ENCODE measurements at regions not wholly inside any gene's neighbourhood (a gene's known extent, or its start where the extent isn't known, plus 50 kb on each side); places are given as distances from the start of the nearest gene placed in this dataset.

DNA sequence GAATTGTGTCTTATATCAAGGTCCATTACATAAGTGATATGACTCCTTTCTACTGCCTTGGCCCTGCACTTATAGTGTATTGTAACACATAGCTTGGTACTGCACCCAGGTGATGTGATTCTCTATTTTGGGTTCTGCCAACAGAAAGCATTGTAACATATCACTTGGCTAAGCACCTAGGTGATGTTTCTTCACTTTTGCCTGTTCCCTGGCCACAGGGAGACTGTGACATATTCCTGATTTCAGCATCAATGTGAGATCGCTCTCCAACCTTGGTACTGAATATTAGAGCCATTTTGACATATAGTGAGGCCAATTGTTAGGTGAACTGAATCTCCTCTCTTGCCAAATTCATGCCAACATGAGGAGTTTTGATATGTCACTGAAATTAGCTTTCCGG is 1010.3 kb upstream of the TSPY4 start:
- Histone ChIP-seq H3K4me3 (no peak overlapping the region), H3K36me3 (no peaks in the 10 kb centered on the region), H3K4me1 (no peaks in the 10 kb centered on the region), H3K27me3 (no peaks in the 10 kb centered on the region), H3K9me3 (no peaks in the 10 kb centered on the region), H3K27ac (no peak overlapping the region)
- intact Hi-C loops (cut with DNase I), result no loop called here
- 80 to 92% methylated on average over 2 of the region's 2 CpGs for WGBS, 2 donors
- TF ChIP-seq, protein P1, sequence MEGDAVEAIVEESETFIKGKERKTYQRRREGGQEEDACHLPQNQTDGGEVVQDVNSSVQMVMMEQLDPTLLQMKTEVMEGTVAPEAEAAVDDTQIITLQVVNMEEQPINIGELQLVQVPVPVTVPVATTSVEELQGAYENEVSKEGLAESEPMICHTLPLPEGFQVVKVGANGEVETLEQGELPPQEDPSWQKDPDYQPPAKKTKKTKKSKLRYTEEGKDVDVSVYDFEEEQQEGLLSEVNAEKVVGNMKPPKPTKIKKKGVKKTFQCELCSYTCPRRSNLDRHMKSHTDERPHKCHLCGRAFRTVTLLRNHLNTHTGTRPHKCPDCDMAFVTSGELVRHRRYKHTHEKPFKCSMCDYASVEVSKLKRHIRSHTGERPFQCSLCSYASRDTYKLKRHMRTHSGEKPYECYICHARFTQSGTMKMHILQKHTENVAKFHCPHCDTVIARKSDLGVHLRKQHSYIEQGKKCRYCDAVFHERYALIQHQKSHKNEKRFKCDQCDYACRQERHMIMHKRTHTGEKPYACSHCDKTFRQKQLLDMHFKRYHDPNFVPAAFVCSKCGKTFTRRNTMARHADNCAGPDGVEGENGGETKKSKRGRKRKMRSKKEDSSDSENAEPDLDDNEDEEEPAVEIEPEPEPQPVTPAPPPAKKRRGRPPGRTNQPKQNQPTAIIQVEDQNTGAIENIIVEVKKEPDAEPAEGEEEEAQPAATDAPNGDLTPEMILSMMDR (IDR thresholded peaks at IDR 0.05), result no peak
- no peak for TF ChIP-seq POLR2A (IDR thresholded peaks at IDR 0.05)
- TF ChIP-seq EP300 (IDR thresholded peaks at IDR 0.05), result no peak
- no peak for TF ChIP-seq POLR2AphosphoS5 (IDR thresholded peaks at IDR 0.05)
- DNase-seq, result no peak

DNA sequence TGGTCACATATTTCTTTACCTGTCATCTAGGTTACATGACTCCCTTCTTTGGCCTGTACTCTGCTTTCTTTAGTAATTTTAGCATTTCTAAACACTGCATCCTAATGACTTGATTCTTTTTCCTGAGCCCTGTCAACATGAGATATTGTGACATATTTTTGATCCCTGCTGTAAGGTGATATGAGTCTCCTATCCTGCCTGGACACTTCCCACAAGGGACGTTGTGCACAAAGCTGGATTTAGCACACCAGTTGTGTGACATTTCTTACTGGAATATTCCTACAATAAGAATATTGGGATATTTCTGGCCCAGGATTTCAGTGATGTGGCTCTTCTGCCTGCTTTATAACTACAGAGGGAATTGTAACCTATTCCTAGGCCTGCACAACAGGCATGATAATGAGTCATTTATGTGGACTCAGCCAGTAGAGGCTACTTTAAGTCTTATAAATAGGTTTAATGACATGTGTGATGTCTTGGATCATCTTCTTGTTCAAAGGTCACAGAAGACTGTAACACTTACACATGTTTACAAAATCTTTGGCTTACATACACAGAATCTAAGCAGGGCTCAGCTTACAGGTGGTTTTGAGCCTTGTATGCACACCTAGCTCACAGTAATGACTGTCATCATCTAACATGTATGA is 1009.4 kb upstream of the TSPY4 start:
- Histone ChIP-seq H3K27me3 (no peaks in the 10 kb centered on the region), H3K36me3 (no peaks in the 10 kb centered on the region), H3K27ac (no peak overlapping the region), H3K9me3 (no peaks in the 10 kb centered on the region), H3K4me1 (no peaks in the 10 kb centered on the region), H3K4me3 (no peak overlapping the region)
- DNase-seq, result no peak
- intact Hi-C loops (cut with DNase I), result no loop called here
- TF ChIP-seq POLR2A (IDR thresholded peaks at IDR 0.05), result no peak
- TF ChIP-seq EP300 (IDR thresholded peaks at IDR 0.05), result no peak
- TF ChIP-seq, protein P1 (IDR thresholded peaks at IDR 0.05), result no peak
- TF ChIP-seq POLR2AphosphoS5 (IDR thresholded peaks at IDR 0.05), result no peak
- WGBS, 2 donors, result 73 to 84% methylated on average over 1 of the region's 1 CpG

DNA sequence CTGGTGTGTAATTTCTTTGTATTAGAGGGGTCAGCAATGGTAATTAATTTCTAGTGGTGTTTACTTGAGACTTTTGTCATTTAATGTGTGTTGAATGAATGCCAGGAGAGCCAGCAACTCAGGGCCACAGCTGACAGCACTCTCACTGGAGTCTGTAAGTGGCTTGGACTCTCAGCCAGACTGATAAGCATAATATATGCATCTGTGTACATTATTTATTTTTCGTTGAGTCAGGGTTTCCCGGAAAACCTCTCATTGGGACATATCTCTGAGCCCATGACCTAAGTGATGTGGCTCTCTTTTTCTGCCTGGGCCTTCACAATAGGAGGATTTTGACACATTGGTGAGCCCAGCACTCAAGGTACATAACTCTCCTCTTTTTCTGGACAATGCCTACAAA is 1007.8 kb upstream of the TSPY4 start:
- WGBS, 2 donors, result 76 to 85% methylated on average over 2 of the region's 2 CpGs
- DNase-seq, result no peak
- Histone ChIP-seq H3K27ac (no peak overlapping the region), H3K4me1 (no peaks in the 10 kb centered on the region), H3K36me3 (no peaks in the 10 kb centered on the region), H3K4me3 (no peak overlapping the region), H3K27me3 (no peaks in the 10 kb centered on the region), H3K9me3 (no peaks in the 10 kb centered on the region)
- intact Hi-C loops (cut with DNase I), result no loop called here
- TF ChIP-seq POLR2AphosphoS5 (IDR thresholded peaks at IDR 0.05) (no peak), EP300 (IDR thresholded peaks at IDR 0.05) (no peak), POLR2A (IDR thresholded peaks at IDR 0.05) (no peak)
- TF ChIP-seq, protein P1 (IDR thresholded peaks at IDR 0.05), result no peak

DNA sequence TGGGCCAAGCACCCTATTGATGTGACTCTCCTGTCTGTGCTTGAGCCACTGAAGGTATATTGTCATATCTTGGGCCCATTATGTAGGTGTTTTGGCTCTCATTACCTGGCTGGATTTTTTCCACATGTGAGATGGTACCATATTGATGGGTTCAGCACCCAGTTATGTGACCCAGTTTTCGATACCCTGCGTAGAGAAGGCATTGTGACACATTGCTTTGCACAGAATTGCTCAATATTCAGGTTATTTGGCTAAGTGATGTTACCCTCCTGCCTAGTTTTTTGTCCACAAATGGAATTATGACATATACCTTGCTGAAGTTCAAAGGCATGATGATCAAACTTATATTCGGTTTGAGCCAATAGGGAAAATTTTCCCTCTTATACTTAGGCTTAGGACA is 1007.3 kb upstream of the TSPY4 start:
- intact Hi-C loops (cut with DNase I), result no loop called here
- Histone ChIP-seq H3K27ac (no peak overlapping the region), H3K9me3 (no peaks in the 10 kb centered on the region), H3K4me3 (no peak overlapping the region), H3K4me1 (no peaks in the 10 kb centered on the region), H3K36me3 (no peaks in the 10 kb centered on the region), H3K27me3 (no peaks in the 10 kb centered on the region)
- TF ChIP-seq POLR2AphosphoS5 (IDR thresholded peaks at IDR 0.05) (no peak), EP300 (IDR thresholded peaks at IDR 0.05) (no peak), POLR2A (IDR thresholded peaks at IDR 0.05) (no peak)
- TF ChIP-seq, protein P1 (IDR thresholded peaks at IDR 0.05), result no peak
- no peak for DNase-seq
- 80 to 92% methylated on average over 3 of the region's 3 CpGs for WGBS, 2 donors

DNA sequence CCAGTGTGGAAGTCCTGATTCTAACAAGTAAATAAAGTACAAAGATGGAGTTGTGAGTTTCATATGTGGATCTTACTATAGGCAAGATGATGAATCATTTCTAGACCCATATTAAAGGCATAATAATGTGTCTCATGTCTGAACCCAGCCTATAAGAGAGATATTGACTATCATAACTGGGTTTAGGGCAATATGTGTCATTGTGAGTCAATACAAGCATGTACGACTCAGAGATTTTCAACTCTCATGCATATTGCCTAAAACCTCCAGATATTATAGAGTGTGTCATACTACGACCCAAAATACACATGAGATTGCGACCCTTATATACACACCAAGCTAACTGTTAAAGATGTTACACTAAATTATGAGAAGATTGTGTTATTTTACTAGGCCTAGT is 1003.9 kb upstream of the TSPY4 start:
- 79 to 84% methylated on average over 3 of the region's 3 CpGs for WGBS, 2 donors
- no peaks in the 10 kb centered on the region for H3K27me3 ChIP-seq
- TF ChIP-seq, protein P1 (IDR thresholded peaks at IDR 0.05), result no peak
- TF ChIP-seq POLR2A (IDR thresholded peaks at IDR 0.05) (no peak), EP300 (IDR thresholded peaks at IDR 0.05) (no peak), POLR2AphosphoS5 (IDR thresholded peaks at IDR 0.05) (no peak)
- intact Hi-C loops (cut with DNase I), result no loop called here
- no peaks in the 10 kb centered on the region for H3K4me1 ChIP-seq
- H3K27ac ChIP-seq, result no peak overlapping the region
- no peaks in the 10 kb centered on the region for H3K36me3 ChIP-seq
- no peak overlapping the region for H3K4me3 ChIP-seq
- DNase-seq, result no peak
- H3K9me3 ChIP-seq, result no peaks in the 10 kb centered on the region

Data from sigmoid colon (tissue), 6 donors.